ENCODE measurements at regions not wholly inside any gene's neighbourhood (a gene's known extent, or its start where the extent isn't known, plus 50 kb on each side); places are given as distances from the start of the nearest gene placed in this dataset.

GRCh38 chr19:30273184-30273583, 99.0 kb upstream of the ZNF536 start:
- no peak for TF ChIP-seq CTCF (conservative IDR thresholded peaks at IDR 0.05; ENCODE audit: low read depth, low read length)
- TF ChIP-seq MAZ (IDR thresholded peaks at IDR 0.05; ENCODE audit: borderline replicate concordance, low read depth, low read length), result no peak
- TF ChIP-seq CEBPB (IDR thresholded peaks at IDR 0.05; ENCODE audit: low read depth, low read length), result no peak
- no peak for TF ChIP-seq MXI1 (IDR thresholded peaks at IDR 0.05; ENCODE audit: borderline replicate concordance, low read depth, low read length)
- no peak for TF ChIP-seq FOS (IDR thresholded peaks at IDR 0.05; ENCODE audit: low read depth, low read length)
- TF ChIP-seq RAD21 (IDR thresholded peaks at IDR 0.05; ENCODE audit: low read length), result no peak
- TF ChIP-seq, protein P1, sequence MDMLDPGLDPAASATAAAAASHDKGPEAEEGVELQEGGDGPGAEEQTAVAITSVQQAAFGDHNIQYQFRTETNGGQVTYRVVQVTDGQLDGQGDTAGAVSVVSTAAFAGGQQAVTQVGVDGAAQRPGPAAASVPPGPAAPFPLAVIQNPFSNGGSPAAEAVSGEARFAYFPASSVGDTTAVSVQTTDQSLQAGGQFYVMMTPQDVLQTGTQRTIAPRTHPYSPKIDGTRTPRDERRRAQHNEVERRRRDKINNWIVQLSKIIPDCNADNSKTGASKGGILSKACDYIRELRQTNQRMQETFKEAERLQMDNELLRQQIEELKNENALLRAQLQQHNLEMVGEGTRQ (IDR thresholded peaks at IDR 0.05; ENCODE audit: low read depth, low read length), result no peak
- TF ChIP-seq POLR2A (IDR thresholded peaks at IDR 0.05; ENCODE audit: low read depth, low read length), result no peak

Data from IMR-90 (cell line).